SH-SY5Y (cell line): ENCODE measurements at regions not wholly inside any gene's neighbourhood (a gene's known extent, or its start where the extent isn't known, plus 50 kb on each side); places are given as distances from the start of the nearest gene placed in this dataset.

Experiments
- GATA2 ChIP-seq: IDR thresholded peaks from 2 replicates; pipeline ENCODE4 v1.6.1; 2011; ENCODE audit warnings: mild to moderate bottlenecking, low read depth, low read length
- GATA3 ChIP-seq: IDR thresholded peaks from 2 replicates; pipeline ENCODE4 v1.6.1; 2011; ENCODE audit warnings: low read depth, mild to moderate bottlenecking, low read length, moderate library complexity

DNA sequence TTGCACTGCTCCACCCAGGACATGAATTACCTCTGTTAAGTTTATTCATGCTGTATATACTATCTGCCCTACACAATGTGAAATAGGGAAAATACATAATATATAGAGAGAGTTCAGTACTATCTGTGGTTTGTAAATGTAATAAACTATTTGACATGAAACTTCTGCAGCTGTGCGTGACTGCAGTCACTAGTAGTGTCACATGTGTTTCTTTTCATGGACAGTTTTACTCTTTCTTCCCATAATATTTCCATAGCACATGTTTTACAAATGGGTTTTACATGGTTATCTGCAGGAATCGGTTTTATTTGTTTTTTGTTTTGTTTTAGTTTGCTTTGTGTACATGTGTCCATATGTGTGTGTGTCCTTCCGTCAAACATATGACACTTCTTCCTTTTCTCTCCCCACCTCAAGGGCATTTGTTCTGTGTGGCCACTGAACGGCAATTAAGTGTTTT is 1644.1 kb upstream of the FLRT2 start:
- no peak for TF ChIP-seq GATA2
- TF ChIP-seq GATA3, result no peak
